HG02973 (cell line): ENCODE measurements at regions not wholly inside any gene's neighbourhood (a gene's known extent, or its start where the extent isn't known, plus 50 kb on each side); places are given as distances from the start of the nearest gene placed in this dataset.
"Not testable (repeated sequence)": the region's sequence is repeated elsewhere in the genome, so short reads cannot be mapped to it uniquely, and the experiment has no call there.

Source experiments
- ATAC-seq: cut with Tn5 transposase; IDR thresholded peaks from one replicate; pipeline ENCODE4 v1.9.1; 2021; ENCODE audit warnings: moderate library complexity; ENCODE audit not compliant: unreplicated experiment

GRCh38 chr2:42979416-42979869 lies 187.1 kb upstream of the HAAO start:
- ATAC-seq, result no peak

- ATAC-seq, result no peak
These were observed 186.6 kb upstream of the HAAO start for GRCh38 chr2:42978887-42979415.

- no peak for ATAC-seq
These were observed 185.9 kb upstream of the HAAO start for GRCh38 chr2:42978175-42978886.

GRCh38 chr2:42977270-42978174 lies 185.1 kb upstream of the HAAO start:
- ATAC-seq, result no peak

- no peak for ATAC-seq
These were observed 184.0 kb upstream of the HAAO start for GRCh38 chr2:42976351-42976750.

- no peak for ATAC-seq
These were observed 182.6 kb upstream of the HAAO start for GRCh38 chr2:42974721-42975717.

GRCh38 chr2:42974169-42974720 lies 181.9 kb upstream of the HAAO start:
- no peak for ATAC-seq

GRCh38 chr2:42973726-42974125 lies 181.3 kb upstream of the HAAO start:
- ATAC-seq, result no peak

GRCh38 chr2:42972933-42973516 lies 180.6 kb upstream of the HAAO start:
- ATAC-seq, result not testable (repeated sequence)

GRCh38 chr2:42971947-42972736 lies 179.8 kb upstream of the HAAO start:
- ATAC-seq, result no peak

- no peak for ATAC-seq
These were observed 179.0 kb upstream of the HAAO start for GRCh38 chr2:42971381-42971780.

- ATAC-seq, result no peak
These were observed 177.8 kb upstream of the HAAO start for GRCh38 chr2:42970151-42970550.

GRCh38 chr2:42969231-42970150 lies 177.1 kb upstream of the HAAO start:
- no peak for ATAC-seq

- ATAC-seq, result no peak
These were observed 175.7 kb upstream of the HAAO start for GRCh38 chr2:42967959-42968674.

- ATAC-seq, result no peak
These were observed 173.5 kb upstream of the HAAO start for GRCh38 chr2:42965910-42966309.

- no peak for ATAC-seq
These were observed 172.8 kb upstream of the HAAO start for GRCh38 chr2:42965196-42965595.

GRCh38 chr2:42964439-42965083 lies 172.2 kb upstream of the HAAO start:
- ATAC-seq, result no peak
